HL-60 (cell line): ENCODE measurements at regions not wholly inside any gene's neighbourhood (a gene's known extent, or its start where the extent isn't known, plus 50 kb on each side); places are given as distances from the start of the nearest gene placed in this dataset.

Source experiments
- DNase-seq, 2 experiments: peaks; one replicate each; pipeline ENCODE4 v3.0.0-alpha.2; 2010 to 2020; ENCODE audit warnings: low read depth in 1 of 2, low spot score in 1 of 2
- H3K27ac ChIP-seq: fragments of 250-450 bp; sonication (Bioruptor Pico); replicated peaks from 2 replicates; pipeline ENCODE4 v1.5.1; 2020; ENCODE audit warnings: mild to moderate bottlenecking, moderate library complexity
- H3K27me3 ChIP-seq: fragments of 250-450 bp; sonication (Bioruptor Pico); 2 replicates; pipeline ENCODE4 v1.5.1; 2021; ENCODE audit warnings: mild to moderate bottlenecking, moderate library complexity; ENCODE audit not compliant: insufficient read depth, poor library complexity, severe bottlenecking
- H3K4me3 ChIP-seq: replicated peaks from 2 replicates; pipeline ENCODE4 v1.5.1; 2011; ENCODE audit warnings: mild to moderate bottlenecking, control low read depth, low read length; ENCODE audit not compliant: insufficient read depth
- GABPA ChIP-seq: IDR thresholded peaks from 2 replicates; pipeline ENCODE4 v1.6.1; 2012; ENCODE audit warnings: low read depth
- POLR2AphosphoS5 ChIP-seq: IDR thresholded peaks from 2 replicates; pipeline ENCODE4 v1.6.1; 2012; ENCODE audit warnings: low read depth
- SPI1 ChIP-seq: IDR thresholded peaks from 2 replicates; pipeline ENCODE4 v1.6.1; 2012; ENCODE audit warnings: low read depth, mild to moderate bottlenecking, borderline replicate concordance
- TF ChIP-seq, protein P1 (sequence below): IDR thresholded peaks from 2 replicates; pipeline ENCODE4 v1.6.1; 2012; ENCODE audit warnings: low read depth; ENCODE audit not compliant: insufficient replicate concordance
- TF ChIP-seq, protein P2 (sequence below): IDR thresholded peaks from one replicate; pipeline ENCODE4 v1.5.1; 2011; ENCODE audit warnings: low read length, control low read depth, inconsistent platforms; ENCODE audit not compliant: insufficient read depth

DNA sequence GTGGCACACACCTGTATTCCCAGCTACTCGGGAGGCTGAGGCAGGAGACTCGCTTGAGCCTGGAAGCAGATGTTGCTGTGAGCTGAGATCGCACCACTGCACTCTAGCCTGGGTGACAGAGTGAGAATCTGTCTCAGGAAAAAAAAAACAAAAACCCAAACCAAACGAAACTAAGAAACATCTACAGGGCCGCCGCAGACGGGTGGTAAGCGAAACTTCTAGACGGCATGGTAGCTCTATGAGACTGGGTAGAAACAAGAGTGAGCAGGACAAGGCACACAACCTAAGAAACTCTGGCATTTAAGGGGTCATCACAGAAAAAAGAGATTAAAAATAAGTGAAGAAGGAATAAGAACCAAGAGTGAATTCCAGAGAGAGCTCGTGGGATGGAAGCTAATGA, 454.8 kb upstream of the KLF4 start:
- no peak overlapping the region for H3K4me3 ChIP-seq
- H3K27me3 ChIP-seq: no peaks in the 10 kb centered on the region
- no peak overlapping the region for H3K27ac ChIP-seq
- TF ChIP-seq, protein P1, sequence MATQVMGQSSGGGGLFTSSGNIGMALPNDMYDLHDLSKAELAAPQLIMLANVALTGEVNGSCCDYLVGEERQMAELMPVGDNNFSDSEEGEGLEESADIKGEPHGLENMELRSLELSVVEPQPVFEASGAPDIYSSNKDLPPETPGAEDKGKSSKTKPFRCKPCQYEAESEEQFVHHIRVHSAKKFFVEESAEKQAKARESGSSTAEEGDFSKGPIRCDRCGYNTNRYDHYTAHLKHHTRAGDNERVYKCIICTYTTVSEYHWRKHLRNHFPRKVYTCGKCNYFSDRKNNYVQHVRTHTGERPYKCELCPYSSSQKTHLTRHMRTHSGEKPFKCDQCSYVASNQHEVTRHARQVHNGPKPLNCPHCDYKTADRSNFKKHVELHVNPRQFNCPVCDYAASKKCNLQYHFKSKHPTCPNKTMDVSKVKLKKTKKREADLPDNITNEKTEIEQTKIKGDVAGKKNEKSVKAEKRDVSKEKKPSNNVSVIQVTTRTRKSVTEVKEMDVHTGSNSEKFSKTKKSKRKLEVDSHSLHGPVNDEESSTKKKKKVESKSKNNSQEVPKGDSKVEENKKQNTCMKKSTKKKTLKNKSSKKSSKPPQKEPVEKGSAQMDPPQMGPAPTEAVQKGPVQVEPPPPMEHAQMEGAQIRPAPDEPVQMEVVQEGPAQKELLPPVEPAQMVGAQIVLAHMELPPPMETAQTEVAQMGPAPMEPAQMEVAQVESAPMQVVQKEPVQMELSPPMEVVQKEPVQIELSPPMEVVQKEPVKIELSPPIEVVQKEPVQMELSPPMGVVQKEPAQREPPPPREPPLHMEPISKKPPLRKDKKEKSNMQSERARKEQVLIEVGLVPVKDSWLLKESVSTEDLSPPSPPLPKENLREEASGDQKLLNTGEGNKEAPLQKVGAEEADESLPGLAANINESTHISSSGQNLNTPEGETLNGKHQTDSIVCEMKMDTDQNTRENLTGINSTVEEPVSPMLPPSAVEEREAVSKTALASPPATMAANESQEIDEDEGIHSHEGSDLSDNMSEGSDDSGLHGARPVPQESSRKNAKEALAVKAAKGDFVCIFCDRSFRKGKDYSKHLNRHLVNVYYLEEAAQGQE: no peak
- TF ChIP-seq, protein P2, sequence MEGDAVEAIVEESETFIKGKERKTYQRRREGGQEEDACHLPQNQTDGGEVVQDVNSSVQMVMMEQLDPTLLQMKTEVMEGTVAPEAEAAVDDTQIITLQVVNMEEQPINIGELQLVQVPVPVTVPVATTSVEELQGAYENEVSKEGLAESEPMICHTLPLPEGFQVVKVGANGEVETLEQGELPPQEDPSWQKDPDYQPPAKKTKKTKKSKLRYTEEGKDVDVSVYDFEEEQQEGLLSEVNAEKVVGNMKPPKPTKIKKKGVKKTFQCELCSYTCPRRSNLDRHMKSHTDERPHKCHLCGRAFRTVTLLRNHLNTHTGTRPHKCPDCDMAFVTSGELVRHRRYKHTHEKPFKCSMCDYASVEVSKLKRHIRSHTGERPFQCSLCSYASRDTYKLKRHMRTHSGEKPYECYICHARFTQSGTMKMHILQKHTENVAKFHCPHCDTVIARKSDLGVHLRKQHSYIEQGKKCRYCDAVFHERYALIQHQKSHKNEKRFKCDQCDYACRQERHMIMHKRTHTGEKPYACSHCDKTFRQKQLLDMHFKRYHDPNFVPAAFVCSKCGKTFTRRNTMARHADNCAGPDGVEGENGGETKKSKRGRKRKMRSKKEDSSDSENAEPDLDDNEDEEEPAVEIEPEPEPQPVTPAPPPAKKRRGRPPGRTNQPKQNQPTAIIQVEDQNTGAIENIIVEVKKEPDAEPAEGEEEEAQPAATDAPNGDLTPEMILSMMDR: no peak
- TF ChIP-seq SPI1: no peak
- TF ChIP-seq GABPA: no peak
- TF ChIP-seq POLR2AphosphoS5: no peak
- DNase-seq: no peak

DNA sequence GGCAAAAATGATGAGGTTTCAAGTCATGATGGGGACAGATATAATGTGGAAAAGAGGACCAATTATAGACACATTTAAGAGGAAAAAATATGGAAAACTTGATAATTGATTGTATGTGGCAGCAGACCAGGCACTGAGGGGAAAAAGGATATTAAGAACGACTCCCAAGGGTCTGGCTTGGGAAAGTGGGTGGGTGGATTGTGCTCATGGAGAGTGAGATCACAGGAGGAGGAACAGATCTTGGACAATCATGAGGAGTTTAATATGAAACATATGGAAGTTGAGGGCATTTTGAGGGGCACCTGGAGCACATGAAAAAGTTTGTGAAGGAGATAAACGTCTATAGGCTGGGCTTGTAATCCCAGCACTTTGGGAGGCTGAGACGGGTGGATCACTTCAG, 454.3 kb upstream of the KLF4 start:
- no peak for TF ChIP-seq SPI1
- no peak for TF ChIP-seq GABPA
- TF ChIP-seq, protein P2: no peak
- TF ChIP-seq POLR2AphosphoS5: no peak
- TF ChIP-seq, protein P1: no peak

DNA sequence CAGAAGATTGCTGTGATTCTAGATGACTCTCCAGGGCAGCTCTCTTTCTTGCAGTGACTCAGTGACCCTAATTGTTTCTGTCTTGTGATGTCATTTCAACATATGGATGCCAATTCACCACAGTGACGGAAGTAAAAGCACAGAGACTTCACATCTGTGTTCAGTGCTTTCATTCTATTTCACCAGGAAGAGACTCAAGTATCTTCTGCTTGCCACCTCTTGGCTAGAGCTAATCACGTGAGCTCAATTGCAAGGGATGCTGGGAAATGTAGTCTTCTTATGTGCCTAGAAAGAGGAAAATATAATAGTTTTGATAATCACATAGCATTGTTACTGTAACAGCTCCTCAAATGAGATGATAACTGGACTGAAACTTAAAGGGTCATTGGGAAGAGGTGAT, 453.3 kb upstream of the KLF4 start:
- no peak overlapping the region for H3K4me3 ChIP-seq
- TF ChIP-seq, protein P1: no peak
- no peak for TF ChIP-seq GABPA
- TF ChIP-seq, protein P2: no peak
- no peak for TF ChIP-seq POLR2AphosphoS5
- no peak for TF ChIP-seq SPI1
- no peaks in the 10 kb centered on the region for H3K27me3 ChIP-seq
- H3K27ac ChIP-seq: no peak overlapping the region
- no peak for DNase-seq

More for the DNA sequence above, 454.3 kb upstream of the KLF4 start:
- Histone ChIP-seq H3K27me3 (no peaks in the 10 kb centered on the region), H3K27ac (no peak overlapping the region), H3K4me3 (no peak overlapping the region)
- no peak for DNase-seq
